DND-41 (cell line): ENCODE measurements at regions not wholly inside any gene's neighbourhood (a gene's known extent, or its start where the extent isn't known, plus 50 kb on each side); places are given as distances from the start of the nearest gene placed in this dataset.

ENCODE experiments used
- CTCF ChIP-seq: IDR thresholded peaks from 2 replicates; pipeline ENCODE4 v1.5.1; 2012; ENCODE audit warnings: borderline replicate concordance, low read length, moderate library complexity, mild to moderate bottlenecking; ENCODE audit not compliant: poor library complexity, severe bottlenecking; ENCODE audit errors: extremely low read depth
- EZH2 ChIP-seq: IDR thresholded peaks from 3 replicates; pipeline ENCODE4 v1.6.1; 2012; ENCODE audit warnings: borderline replicate concordance, low read depth, mild to moderate bottlenecking, moderate library complexity, low read length, inconsistent platforms; ENCODE audit not compliant: severe bottlenecking

- TF ChIP-seq CTCF: no peak
- TF ChIP-seq EZH2: no peak
Observed at GRCh38 chr18:67875060-67875459, 358.5 kb upstream of the DSEL start.
